Heart left ventricle (tissue), 13 donors: ENCODE measurements at regions not wholly inside any gene's neighbourhood (a gene's known extent, or its start where the extent isn't known, plus 50 kb on each side); places are given as distances from the start of the nearest gene placed in this dataset.

Source experiments
- CTCF ChIP-seq, 12 donors: fragments of 200-600 bp; sonication (generic) in 4 of 12; IDR thresholded peaks; one replicate each; pipeline versions ENCODE4 v1.5.0 to v1.8.0; 2018 to 2022; ENCODE audit warnings: antibody characterized with exemption in 12 of 12, mild to moderate bottlenecking in 5 of 12
- POLR2A ChIP-seq, 2 donors: fragments of 450-650 bp; IDR thresholded peaks; one replicate each; pipeline ENCODE4 v1.6.1; 2017; ENCODE audit warnings: antibody characterized with exemption in 2 of 2, mild to moderate bottlenecking in 2 of 2, moderate library complexity in 2 of 2
- donor health status: ischemic (EF 13 %, LVEDD 7.1; RV severe dilation, severe dysfunction).
- donor health status: DM: no; HTN: yes; CAD: no.
- donor health status: DM: no; HTN: no; CAD: no.
- donor health status: ischemic (EF 25% LVEDD 6.9; RV normal size, moderate dysfunction).
- donor health status: ischemic (EF 25% LVEDD 5.7; RV mildly dilated, moderate dysfunction).
- donor health status: ischemic (EF 35%, LVEDD 5.7; RV mildly dilated, moderate dysfunction).
- donor health status: nonischemic (EF 11% LVEDD 7.7; RV severe dilation, severe dysfunction).
- donor health status: DM: yes; HTN: yes; CAD: no.
- donor health status: PGD.
- donor health status: ischemic (EF 29% LVEDD 5.4; RV normal size, mild dysfunction).
- donor health status: nonischemic (EF 23%, LVEDD 6.1; RV moderate dilation, normal function).

DNA sequence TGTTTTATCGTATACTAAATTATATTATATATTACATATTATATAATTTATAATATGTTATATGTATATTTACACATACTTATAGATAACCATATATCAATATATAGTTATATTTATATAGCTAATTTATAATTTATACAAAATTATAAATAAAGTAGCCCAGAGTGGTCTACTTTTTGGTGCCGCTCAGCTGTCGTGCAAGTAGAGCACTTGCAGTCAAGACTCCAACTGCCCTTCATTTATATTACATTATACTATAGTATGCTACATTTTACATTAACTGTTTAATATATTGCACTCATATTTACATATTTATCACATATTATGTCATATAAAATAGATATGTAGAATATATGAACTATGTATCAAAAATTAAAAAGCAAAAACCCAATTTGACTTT, 1124.7 kb upstream of the MIR17HG start:
- TF ChIP-seq CTCF (IDR thresholded peaks at IDR 0.05) (no peak), POLR2A (IDR thresholded peaks at IDR 0.05) (no peak)
